Psoas muscle (tissue), 7 donors: ENCODE measurements at regions not wholly inside any gene's neighbourhood (a gene's known extent, or its start where the extent isn't known, plus 50 kb on each side); places are given as distances from the start of the nearest gene placed in this dataset.

Source experiments
- ATAC-seq, 4 donors: fragments of 200-7000 bp; cut with Tn5 transposase; one replicate each; pipeline ENCODE4 v1.9.1; 2020; ENCODE audit warnings: moderate library complexity in 3 of 4, mild to moderate bottlenecking in 2 of 4
- DNase-seq, 2 donors: peaks; one replicate each; pipeline ENCODE4 v3.0.0-alpha.2; 2020
- H3K27ac ChIP-seq: fragments of 200-600 bp; one replicate; pipeline ENCODE4 v1.8.0; 2022
- H3K27me3 ChIP-seq, 3 donors: fragments of 200-600 bp in 1 of 3; one replicate each; pipeline versions ENCODE4 v1.6.1 to v1.8.0; 2013 to 2022; ENCODE audit warnings: low read length in 2 of 3, mild to moderate bottlenecking in 2 of 3, moderate library complexity in 1 of 3; ENCODE audit not compliant: insufficient read depth in 3 of 3
- H3K36me3 ChIP-seq, 2 donors: fragments of 200-600 bp in 1 of 2; one replicate each; pipeline versions ENCODE4 v1.6.1 to v1.8.0; 2013 to 2022; ENCODE audit warnings: low read depth in 1 of 2, mild to moderate bottlenecking in 1 of 2, moderate library complexity in 1 of 2; ENCODE audit not compliant: insufficient read depth in 1 of 2
- H3K4me1 ChIP-seq: fragments of 200-600 bp; one replicate; pipeline ENCODE4 v1.8.0; 2022
- H3K4me3 ChIP-seq: fragments of 200-600 bp; one replicate; pipeline ENCODE4 v1.8.0; 2022; ENCODE audit warnings: mild to moderate bottlenecking
- H3K9me3 ChIP-seq: fragments of 200-600 bp; one replicate; pipeline ENCODE4 v1.8.0; 2022
- WGBS, 3 donors: extraction: QIAGEN DNeasy Blood & Tissue Kit; methylation state at CpG; one replicate each; pipeline versions ENCODE4 v1.1.6 to v1.1.7; 2013; 5-methylcytosine and 5-hydroxymethylcytosine counted together
- intact Hi-C, 2 donors: fragments of 100-400 bp; cut with DNase I; formaldehyde crosslinking; loops; one replicate each; pipeline versions ENCODE4 v1.11.0 to v1.14.2; 2022
- TF ChIP-seq, protein P1 (sequence below): fragments of 200-600 bp; IDR thresholded peaks from one replicate; pipeline ENCODE4 v1.8.0; 2022; ENCODE audit warnings: antibody characterized with exemption
- donor health status: healthy with polysubstance abuse.
- donor health status: DM: no; HTN: no; CAD: no; lungs with moderate emphysema.
- donor health status: Bipolar disorder and iron deficiency.
- donor health status: healthy.
- donor health status: DM: yes; HTN: yes; CAD: no.
- donor health status: DM: no; HTN: no; CAD: no.
- donor health status: DM: yes; HTN: yes; CAD: no.

DNA sequence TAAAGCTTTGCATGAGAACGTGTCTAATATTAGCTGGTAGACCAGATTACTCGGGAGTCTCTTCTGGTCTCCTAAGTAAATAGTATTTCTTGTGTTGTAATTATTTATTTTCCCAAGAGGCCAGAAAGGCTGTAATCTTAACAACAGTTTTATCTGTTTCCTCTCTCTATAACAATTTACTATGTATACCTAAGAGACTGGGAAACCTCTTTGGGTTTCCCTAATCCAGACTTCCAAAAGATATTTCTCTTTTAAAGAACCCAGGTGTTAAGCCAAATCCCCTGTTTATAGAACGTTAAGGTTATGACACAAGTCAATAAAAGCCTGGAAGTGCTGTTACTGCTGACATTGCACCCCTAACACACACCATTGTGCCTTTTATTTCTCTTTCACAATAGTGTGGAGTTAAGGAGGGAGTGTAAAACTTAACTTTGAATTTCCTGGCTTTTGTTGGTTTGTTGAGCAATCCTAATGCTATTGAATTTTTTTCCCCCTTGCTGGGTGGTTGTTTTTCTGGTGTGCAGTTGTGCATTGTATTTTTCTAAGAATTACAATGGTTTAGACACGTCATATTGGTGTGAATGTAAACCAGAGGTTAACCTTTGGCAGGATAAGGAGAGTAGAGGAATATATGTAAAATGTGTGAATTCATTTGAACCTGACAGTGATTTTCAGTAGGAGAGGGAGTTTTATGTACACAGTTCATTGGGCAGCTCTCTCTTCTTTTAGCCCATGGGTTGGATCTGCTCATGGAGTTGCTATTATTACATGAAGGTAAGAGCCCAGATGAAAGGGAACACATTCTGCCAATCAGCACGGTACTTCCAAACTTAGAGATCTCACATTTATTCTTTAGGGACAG lies 192.8 kb downstream of the MTX2 start:
- H3K36me3 ChIP-seq, result no peaks in the 10 kb centered on the region
- H3K27ac ChIP-seq, result peak overlapping the region; percentile 0
- H3K27me3 ChIP-seq, result peaks cover 0 to 3% (median 0%) of the 10 kb centered on the region in 3 donors
- H3K4me1 ChIP-seq, result no peaks in the 10 kb centered on the region
- no peak overlapping the region for H3K4me3 ChIP-seq
- ATAC-seq (peak in 2 of 4 donors; percentile 32 to 56), DNase-seq (no peak)
- H3K9me3 ChIP-seq, result no peaks in the 10 kb centered on the region
- TF ChIP-seq, protein P1, sequence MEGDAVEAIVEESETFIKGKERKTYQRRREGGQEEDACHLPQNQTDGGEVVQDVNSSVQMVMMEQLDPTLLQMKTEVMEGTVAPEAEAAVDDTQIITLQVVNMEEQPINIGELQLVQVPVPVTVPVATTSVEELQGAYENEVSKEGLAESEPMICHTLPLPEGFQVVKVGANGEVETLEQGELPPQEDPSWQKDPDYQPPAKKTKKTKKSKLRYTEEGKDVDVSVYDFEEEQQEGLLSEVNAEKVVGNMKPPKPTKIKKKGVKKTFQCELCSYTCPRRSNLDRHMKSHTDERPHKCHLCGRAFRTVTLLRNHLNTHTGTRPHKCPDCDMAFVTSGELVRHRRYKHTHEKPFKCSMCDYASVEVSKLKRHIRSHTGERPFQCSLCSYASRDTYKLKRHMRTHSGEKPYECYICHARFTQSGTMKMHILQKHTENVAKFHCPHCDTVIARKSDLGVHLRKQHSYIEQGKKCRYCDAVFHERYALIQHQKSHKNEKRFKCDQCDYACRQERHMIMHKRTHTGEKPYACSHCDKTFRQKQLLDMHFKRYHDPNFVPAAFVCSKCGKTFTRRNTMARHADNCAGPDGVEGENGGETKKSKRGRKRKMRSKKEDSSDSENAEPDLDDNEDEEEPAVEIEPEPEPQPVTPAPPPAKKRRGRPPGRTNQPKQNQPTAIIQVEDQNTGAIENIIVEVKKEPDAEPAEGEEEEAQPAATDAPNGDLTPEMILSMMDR, result no peak
- 41 to 54% (median 45%) methylated on average over 5 of the region's 5 CpGs for WGBS, 3 donors
- intact Hi-C loops, result no loop called here

DNA sequence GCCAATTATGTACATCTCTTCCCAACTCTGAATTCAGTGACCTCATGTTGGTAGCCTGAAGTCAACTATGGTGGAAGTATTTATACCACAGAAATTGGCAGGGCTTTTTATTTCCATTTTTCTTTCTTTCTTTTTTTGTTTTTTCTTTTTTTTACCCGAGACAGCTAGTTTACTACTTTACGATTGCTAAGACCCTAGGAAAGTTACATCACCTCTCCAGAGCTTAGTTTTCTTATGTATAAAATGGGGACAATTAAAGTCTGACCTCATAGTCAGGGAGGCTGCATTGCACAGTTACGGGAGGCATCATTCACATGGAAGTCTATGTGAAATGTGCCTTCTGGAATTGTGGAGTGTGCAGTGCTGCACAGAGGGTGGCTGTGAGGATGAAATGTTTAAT lies 194.3 kb downstream of the MTX2 start:
- intact Hi-C loops, result no loop called here

DNA sequence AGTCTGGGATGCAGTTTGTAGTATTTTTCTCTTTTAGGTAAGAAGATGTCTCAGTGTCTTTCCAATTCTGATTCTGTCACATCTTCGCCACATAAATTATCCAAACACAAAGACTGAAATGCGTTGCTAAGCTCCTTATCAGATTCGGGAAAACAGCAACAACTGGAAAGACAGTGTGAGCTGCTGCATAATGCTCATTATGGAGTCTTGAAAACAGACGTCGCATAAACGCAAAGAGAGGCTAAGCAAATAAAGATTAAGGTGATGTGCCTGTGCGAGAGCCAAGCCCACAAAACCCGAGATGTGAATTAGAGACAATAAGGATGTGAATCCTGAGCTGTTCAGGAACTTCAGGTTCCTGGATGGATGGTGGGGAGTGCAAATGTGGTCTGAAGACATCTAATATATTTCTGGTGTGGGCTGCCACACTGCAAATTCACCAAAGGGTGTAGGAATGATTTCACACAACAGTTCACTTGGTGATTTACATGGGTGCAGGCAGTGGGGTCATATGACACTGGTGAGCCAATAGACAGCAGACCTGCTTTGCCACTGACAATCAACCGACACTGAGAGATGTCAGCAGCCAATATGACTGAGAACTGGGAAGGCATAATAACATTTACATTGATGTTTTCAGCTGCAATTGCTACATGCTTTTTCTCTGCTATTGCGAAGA lies 195.8 kb downstream of the MTX2 start:
- DNase-seq (no peak), ATAC-seq (no peak)
- Histone ChIP-seq H3K4me1 (no peaks in the 10 kb centered on the region), H3K27ac (no peak overlapping the region), H3K36me3 (no peaks in the 10 kb centered on the region), H3K4me3 (no peak overlapping the region), H3K9me3 (no peaks in the 10 kb centered on the region), H3K27me3 (peaks cover 0 to 3% (median 0%) of the 10 kb centered on the region in 3 donors)
- TF ChIP-seq, protein P1, result no peak
- intact Hi-C loops, result no loop called here
- WGBS, 3 donors, result 69 to 71% (median 70%) methylated on average over 10 of the region's 10 CpGs

More for the DNA sequence above, 194.3 kb downstream of the MTX2 start:
- WGBS, 3 donors, result 88 to 90% (median 90%) methylated on average over 3 of the region's 3 CpGs
- no peaks in the 10 kb centered on the region for H3K9me3 ChIP-seq
- no peaks in the 10 kb centered on the region for H3K36me3 ChIP-seq
- ATAC-seq, result no peak
- TF ChIP-seq, protein P1, result no peak
- H3K27me3 ChIP-seq, result peaks cover 0 to 3% (median 0%) of the 10 kb centered on the region in 3 donors
- no peaks in the 10 kb centered on the region for H3K4me1 ChIP-seq
- H3K27ac ChIP-seq, result no peak overlapping the region
- DNase-seq, result no peak
- H3K4me3 ChIP-seq, result no peak overlapping the region

DNA sequence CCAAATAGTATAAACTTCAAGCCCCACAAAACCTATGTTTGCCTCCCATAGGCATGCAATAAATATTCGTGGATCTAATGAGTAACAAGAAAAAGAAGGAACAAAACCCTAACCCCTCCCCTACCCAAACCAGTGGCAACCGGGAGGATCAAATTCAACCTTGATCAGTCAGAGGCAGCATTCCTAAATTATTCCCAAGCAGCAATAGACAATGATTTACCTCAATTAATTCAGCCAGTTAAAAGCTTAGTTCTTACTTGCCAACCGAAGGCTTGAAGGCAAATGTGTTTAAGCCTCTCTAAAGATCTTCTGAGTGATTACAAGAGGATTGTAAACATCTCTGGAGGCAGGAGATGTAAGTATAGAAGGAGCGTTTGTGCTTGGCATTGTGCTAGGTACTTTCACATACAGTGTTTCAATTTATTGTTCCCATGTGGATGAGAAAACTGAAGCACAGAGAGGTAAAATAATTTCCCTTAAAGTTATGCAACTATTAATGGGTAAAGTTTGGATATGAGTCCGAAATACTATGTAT lies 197.7 kb downstream of the MTX2 start:
- TF ChIP-seq, protein P1, result no peak
- Histone ChIP-seq H3K36me3 (no peaks in the 10 kb centered on the region), H3K27ac (no peak overlapping the region), H3K4me1 (no peaks in the 10 kb centered on the region), H3K9me3 (no peaks in the 10 kb centered on the region), H3K27me3 (peaks cover 0 to 3% (median 0%) of the 10 kb centered on the region in 3 donors), H3K4me3 (no peak overlapping the region)
- WGBS, 3 donors, result 85 to 91% (median 89%) methylated on average over 5 of the region's 5 CpGs
- intact Hi-C loops, result no loop called here
- no peak for ATAC-seq
- DNase-seq, result no peak
